ENCODE measurements at regions not wholly inside any gene's neighbourhood (a gene's known extent, or its start where the extent isn't known, plus 50 kb on each side); places are given as distances from the start of the nearest gene placed in this dataset.
"Not testable (repeated sequence)": the region's sequence is repeated elsewhere in the genome, so short reads cannot be mapped to it uniquely, and the experiment has no call there.

- no peak for DNase-seq (ENCODE audit: low read depth in 2 of 2)
Measured at GRCh38 chr3:177778633-177779032, 581.4 kb upstream of the TBL1XR1 start.

DNA sequence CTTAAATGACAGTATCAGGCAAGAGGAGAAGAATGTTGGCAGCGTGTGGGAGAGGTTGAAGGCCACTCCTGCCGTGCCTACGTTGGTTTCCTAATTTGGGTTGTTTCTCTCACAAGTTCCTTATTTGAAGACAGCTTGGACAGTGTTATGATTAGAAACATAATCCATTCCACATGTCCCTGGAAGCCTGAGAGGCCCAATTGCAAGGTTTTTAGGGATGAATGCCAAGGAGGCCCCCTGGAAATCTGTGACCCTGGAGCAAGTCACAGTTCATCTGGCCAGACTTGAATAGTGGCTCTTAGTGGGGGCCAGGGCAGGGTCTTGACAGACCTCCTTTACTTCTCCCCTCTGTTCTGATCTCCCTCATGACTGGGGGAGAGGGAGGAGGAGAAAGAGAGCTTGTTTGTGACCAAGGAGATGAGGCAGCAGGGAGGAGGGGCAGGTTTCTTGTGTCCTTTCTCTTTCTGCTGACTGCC is 584.4 kb upstream of the TBL1XR1 start:
- peak; percentile 75 to 77 for DNase-seq (ENCODE audit: low read depth in 2 of 2)

DNA sequence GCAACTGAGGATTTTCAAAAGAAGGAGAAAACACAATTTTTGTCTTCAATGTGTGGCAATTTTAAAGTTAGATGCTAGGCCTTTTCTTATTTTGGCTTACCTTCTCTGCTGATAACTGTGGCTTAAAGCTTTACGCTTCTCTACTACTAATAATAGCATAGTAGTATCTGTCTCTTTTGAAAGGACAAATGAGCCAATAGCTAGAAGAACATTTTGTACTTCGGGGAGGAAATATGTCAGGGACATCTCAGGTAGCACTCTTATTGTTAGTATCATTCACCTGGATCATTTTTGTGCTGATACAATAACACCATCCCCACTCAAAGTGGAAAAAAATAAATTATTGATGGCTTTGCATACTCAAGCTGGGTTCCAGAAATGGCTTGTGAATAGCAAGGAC is 586.1 kb upstream of the TBL1XR1 start:
- no peak for DNase-seq (ENCODE audit: low read depth in 2 of 2)

DNA sequence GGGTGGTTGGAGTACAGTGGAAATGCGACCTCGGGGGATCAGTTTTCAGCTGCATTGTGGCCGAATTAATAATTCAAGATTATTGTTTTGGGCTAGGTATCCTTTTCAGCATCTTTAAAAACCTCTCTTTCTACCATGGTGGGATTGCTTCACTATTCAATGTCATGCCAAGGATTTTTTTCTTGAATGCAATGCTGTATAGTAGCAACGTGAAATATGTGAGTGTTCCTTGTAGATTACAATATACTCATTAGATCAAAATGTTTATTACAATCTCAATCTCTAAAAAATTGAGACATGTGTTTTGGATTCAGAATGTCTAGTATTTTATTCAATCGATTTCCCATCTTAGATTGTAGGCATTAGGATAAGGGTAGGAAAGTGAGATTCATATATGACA is 586.5 kb upstream of the TBL1XR1 start:
- DNase-seq (ENCODE audit: low read depth in 2 of 2): no peak

- DNase-seq (ENCODE audit: low read depth in 2 of 2): no peak
Measured at GRCh38 chr3:177787279-177788041, 590.2 kb upstream of the TBL1XR1 start.

DNA sequence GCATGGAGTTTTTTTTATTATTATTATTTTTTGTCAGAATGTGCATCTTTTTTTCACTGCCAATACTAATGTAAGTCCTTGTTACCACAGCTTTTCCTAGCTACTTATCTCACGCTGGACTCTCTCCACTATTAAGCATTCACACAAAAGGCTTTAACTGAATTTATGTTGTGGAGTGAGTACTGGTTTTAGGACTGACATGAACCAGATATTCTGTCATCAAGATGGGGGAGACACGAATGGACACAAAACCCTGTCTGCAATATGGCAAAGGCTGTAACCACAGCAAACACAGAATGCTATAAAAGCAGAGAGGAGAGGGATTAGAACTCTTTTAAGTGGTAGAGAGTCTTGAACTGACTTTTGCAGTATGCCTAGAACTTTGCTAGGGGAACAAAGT is 592.2 kb upstream of the TBL1XR1 start:
- no peak for DNase-seq (ENCODE audit: low read depth in 2 of 2)

GRCh38 chr3:177792311-177793030 is 595.2 kb upstream of the TBL1XR1 start:
- no peak for DNase-seq (ENCODE audit: low read depth in 2 of 2)

DNA sequence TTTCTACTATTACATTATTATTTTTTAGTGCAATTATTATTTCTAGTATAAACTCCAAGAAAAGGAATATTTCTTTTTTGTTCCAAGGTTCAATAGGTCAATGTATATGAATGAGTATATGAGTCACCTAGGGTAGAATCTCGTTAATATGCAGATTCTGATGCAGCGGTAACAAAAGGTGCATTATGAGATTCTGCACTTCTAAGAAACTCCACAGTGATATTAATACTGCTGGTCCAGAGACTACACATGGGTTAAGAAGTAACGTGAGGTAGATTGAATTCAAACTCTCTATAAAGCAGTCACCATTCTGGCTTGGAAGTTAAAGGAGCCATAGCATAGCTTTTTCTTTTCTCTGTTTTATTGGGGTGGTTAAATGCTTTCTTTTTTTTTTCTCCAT is 596.2 kb upstream of the TBL1XR1 start:
- DNase-seq (ENCODE audit: low read depth in 2 of 2): no peak

- DNase-seq (ENCODE audit: low read depth in 2 of 2): no peak
Measured at GRCh38 chr3:177795216-177795615, 597.9 kb upstream of the TBL1XR1 start.

GRCh38 chr3:177795859-177796258 is 598.6 kb upstream of the TBL1XR1 start:
- no peak for DNase-seq (ENCODE audit: low read depth in 2 of 2)

GRCh38 chr3:177800147-177800546 is 602.9 kb upstream of the TBL1XR1 start:
- DNase-seq (ENCODE audit: low read depth in 2 of 2): not testable (repeated sequence)

DNA sequence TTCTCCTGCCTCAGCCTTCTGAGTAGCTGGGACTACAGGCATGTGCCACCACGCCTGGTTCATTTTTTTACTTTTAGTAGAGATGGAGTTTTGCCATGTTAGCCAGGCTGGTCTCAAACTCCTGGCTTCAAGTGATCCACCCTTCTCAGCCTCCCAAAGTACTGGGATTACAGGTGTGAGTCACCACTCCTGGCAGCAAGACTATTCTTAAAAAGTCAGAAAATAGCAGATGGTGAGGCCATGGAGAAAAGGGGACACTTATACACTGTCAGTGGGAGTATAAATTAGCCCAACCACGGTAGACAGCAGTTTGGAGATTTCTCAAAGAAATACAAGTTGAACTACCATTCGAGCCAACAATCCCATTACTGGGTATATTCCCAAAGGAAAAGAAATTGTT is 603.3 kb upstream of the TBL1XR1 start:
- no peak for DNase-seq (ENCODE audit: low read depth in 2 of 2)

GRCh38 chr3:177802151-177802900 is 605.0 kb upstream of the TBL1XR1 start:
- no peak for DNase-seq (ENCODE audit: low read depth in 2 of 2)

- no peak for DNase-seq (ENCODE audit: low read depth in 2 of 2)
Measured at GRCh38 chr3:177803500-177803899, 606.2 kb upstream of the TBL1XR1 start.

DNA sequence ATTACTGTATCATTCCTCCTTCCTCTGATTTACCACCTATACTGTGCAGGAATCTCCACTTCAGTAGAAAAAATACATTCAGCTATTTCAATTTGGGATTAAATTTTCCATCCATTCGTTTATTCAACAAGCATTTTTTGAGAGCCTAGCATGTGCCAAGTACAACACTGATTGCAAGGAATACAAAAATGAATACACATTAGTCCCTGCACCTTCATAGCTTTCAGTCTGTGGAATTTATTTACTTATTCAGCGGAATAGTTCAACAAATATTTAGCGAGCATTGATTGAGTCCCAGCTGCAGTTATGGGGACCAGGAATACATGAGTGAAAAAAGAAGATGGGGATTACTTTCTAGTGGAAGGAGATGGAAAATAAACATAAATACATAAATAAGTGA is 606.8 kb upstream of the TBL1XR1 start:
- no peak for DNase-seq (ENCODE audit: low read depth in 2 of 2)

- no peak for DNase-seq (ENCODE audit: low read depth in 2 of 2)
Measured at GRCh38 chr3:177804646-177805045, 607.4 kb upstream of the TBL1XR1 start.

DNA sequence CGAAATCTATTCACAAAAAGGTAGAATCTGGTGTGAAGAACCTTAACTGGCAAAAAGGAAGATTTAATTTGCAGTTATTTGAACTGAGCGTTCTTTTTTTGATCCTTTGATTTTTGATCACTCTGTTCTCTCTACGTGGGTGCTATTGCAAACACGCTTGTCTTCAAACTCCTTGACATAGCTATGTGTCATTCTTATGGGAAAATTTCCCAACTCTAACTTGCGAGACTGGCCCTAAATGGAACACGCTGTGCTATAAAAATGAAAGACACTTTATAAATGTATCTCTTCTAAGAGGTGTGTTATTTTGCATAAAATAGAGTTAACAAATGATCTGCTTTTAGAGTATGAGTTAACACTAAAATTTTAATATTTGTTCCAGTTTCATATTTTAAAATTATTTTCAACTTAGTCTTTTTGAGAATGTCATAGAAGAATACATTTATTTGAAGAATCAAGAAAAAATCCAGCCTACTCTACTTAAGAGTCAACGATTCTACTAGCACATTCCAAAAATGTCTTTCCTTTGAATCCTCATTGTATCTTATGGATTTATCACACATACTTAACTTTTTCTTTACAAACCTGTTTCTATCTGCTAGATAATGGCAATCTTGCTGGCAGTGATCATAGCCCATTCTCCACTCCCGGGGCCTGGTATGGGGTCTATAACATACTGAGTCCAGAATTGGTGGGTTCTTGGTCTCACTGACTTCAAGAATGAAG is 610.0 kb upstream of the TBL1XR1 start:
- DNase-seq (ENCODE audit: low read depth in 2 of 2): no peak

GRCh38 chr3:177808928-177809478 is 611.7 kb upstream of the TBL1XR1 start:
- DNase-seq (ENCODE audit: low read depth in 2 of 2): not testable (repeated sequence)

- DNase-seq (ENCODE audit: low read depth in 2 of 2): peak in 1 of 2 experiments; percentile 54
Measured at GRCh38 chr3:177810162-177810623, 612.9 kb upstream of the TBL1XR1 start.

- no peak for DNase-seq (ENCODE audit: low read depth in 2 of 2)
Measured at GRCh38 chr3:177811112-177811511, 613.8 kb upstream of the TBL1XR1 start.

DNA sequence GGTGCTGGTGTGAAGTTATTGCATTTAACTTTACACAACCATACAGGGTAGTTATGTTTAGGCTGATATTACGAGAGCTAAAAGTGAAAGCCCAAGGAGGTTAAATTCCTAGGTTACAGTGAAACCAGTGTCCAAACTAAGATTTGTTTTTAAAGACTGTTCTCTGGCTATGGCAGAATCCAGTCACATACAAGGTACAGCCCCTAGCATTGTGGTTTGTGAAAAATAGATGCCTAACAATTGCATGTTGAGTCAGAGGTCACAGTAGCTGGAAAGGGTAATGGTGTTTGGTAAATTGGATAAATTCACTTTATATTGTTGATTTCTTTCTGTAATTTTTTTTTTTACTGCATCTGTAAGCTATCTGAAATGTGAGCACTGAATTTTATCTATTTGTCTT is 614.6 kb upstream of the TBL1XR1 start:
- DNase-seq (ENCODE audit: low read depth in 2 of 2): no peak

Measured in fibroblast of skin of left biceps (primary cell).